HepG2 (cell line): ENCODE measurements at regions not wholly inside any gene's neighbourhood (a gene's known extent, or its start where the extent isn't known, plus 50 kb on each side); places are given as distances from the start of the nearest gene placed in this dataset.

Experiments
- ATAC-seq: fragments of 200-7000 bp; cut with Tn5 transposase; 3 replicates; pipeline ENCODE4 v1.9.1; 2020; ENCODE audit warnings: mild to moderate bottlenecking, moderate library complexity
- BruUV-seq: library from RNA; stranded (reverse); fragments of 400-500 nt; replicated peaks from 2 replicates; lab custom pipeline; 2021; lab: Mats Ljungman, UMichigan
- CTCF ChIA-PET: fragments of 300-600 bp; formaldehyde crosslinking; extraction: SDS; loops from one replicate; lab custom pipeline; 2021; ENCODE audit warnings: low total read pairs, inconsistent platforms, low intra/inter-chr PET ratio; lab: Yijun Ruan, JAX
- POLR2A ChIA-PET: fragments of 350-600 bp; sonication (Branson Sonifier 250); formaldehyde crosslinking; loops from one replicate; lab custom pipeline; 2020; ENCODE audit warnings: antibody characterized with exemption, inconsistent platforms; lab: Yijun Ruan, JAX
- DNase-seq: peaks from one replicate; pipeline ENCODE4 v3.0.0-alpha.2; 2015; ENCODE audit warnings: low spot score
- FAIRE-seq: peaks from 3 replicates; lab custom pipeline; 2011; peaks lifted over from hg19 to GRCh38; lab: Jason Lieb, UNC
- H2AFZ ChIP-seq: one replicate; pipeline ENCODE4 v1.6.1; 2011; ENCODE audit warnings: low read length, inconsistent platforms
- H3K27ac ChIP-seq: fragments of 300-600 bp; 3 replicates; pipeline ENCODE4 v1.8.0; 2011; ENCODE audit warnings: mixed run types, mild to moderate bottlenecking, mixed read lengths, low read length, inconsistent platforms; ENCODE audit not compliant: insufficient read depth; ENCODE audit errors: extremely low read length
- H3K27me3 ChIP-seq, 2 experiments: fragments of 200-600 bp in 1 of 2; 2 replicates in 1 of 2; 3 replicates in 1 of 2; pipeline versions ENCODE4 v1.6.0 to v1.8.0; 2011; ENCODE audit warnings: low read length in 2 of 2, mild to moderate bottlenecking in 2 of 2, moderate library complexity in 2 of 2, inconsistent platforms in 1 of 2; ENCODE audit not compliant: insufficient read depth in 2 of 2, control insufficient read depth in 1 of 2
- H3K36me3 ChIP-seq, 2 experiments: fragments of 200-600 bp in 1 of 2; replicated peaks in 1 of 2; 2 replicates in 1 of 2; 3 replicates in 1 of 2; pipeline versions ENCODE4 v1.5.1 to v1.8.0; 2011; ENCODE audit warnings: low read length in 2 of 2, inconsistent platforms in 1 of 2; ENCODE audit not compliant: insufficient read depth in 2 of 2, control insufficient read depth in 1 of 2
- H3K4me1 ChIP-seq: 2 replicates; pipeline ENCODE4 v1.5.1; 2012; ENCODE audit warnings: low read length, inconsistent platforms; ENCODE audit not compliant: insufficient read depth
- H3K4me2 ChIP-seq: 2 replicates; pipeline ENCODE4 v1.6.0; 2011; ENCODE audit warnings: low read depth, low read length, inconsistent platforms
- H3K4me3 ChIP-seq, 3 experiments: fragments of 200-600 bp in 1 of 3; sonication (generic), shearing (Covaris generic) in 1 of 3; replicated peaks in 1 of 3; 2 replicates each; pipeline ENCODE4 v1.5.1; 2011 to 2016; ENCODE audit warnings: low read length in 3 of 3, inconsistent platforms in 2 of 3, low read depth in 2 of 3, mild to moderate bottlenecking in 2 of 3, control low read depth in 1 of 3, mixed read lengths in 1 of 3; ENCODE audit not compliant: insufficient read depth in 1 of 3
- H3K79me2 ChIP-seq: one replicate; pipeline ENCODE4 v1.6.1; 2011; ENCODE audit warnings: low read length, inconsistent platforms; ENCODE audit not compliant: insufficient read depth
- H3K9ac ChIP-seq: 2 replicates; pipeline ENCODE4 v1.6.0; 2011; ENCODE audit warnings: mild to moderate bottlenecking, low read depth, low read length, inconsistent platforms; ENCODE audit not compliant: insufficient read depth
- H3K9me3 ChIP-seq: 2 replicates; pipeline ENCODE4 v1.5.1; 2012; ENCODE audit warnings: mild to moderate bottlenecking, low read length
- H4K20me1 ChIP-seq: 2 replicates; pipeline ENCODE4 v1.6.0; 2011; ENCODE audit warnings: inconsistent platforms, mild to moderate bottlenecking, low read length, moderate library complexity; ENCODE audit not compliant: insufficient read depth
- RFX1 ChIP-seq: fragments of 450-650 bp; IDR thresholded peaks from 2 replicates; pipeline ENCODE4 v1.6.1; 2017
- SP4 ChIP-seq: sonication (generic); formaldehyde crosslinking; IDR thresholded peaks from 2 replicates; pipeline ENCODE4 v1.8.1; 2023; ENCODE audit warnings: mild to moderate bottlenecking, missing genetic modification reagents
- TBP ChIP-seq: sonication (generic); formaldehyde crosslinking; IDR thresholded peaks from 2 replicates; pipeline ENCODE4 v1.5.0; 2020; ENCODE audit warnings: missing genetic modification reagents
- WGBS: methylation state at CpG from one replicate; pipeline ENCODE4 v1.1.6; 2017; ENCODE audit warnings: low lambda C conversion rate; 5-methylcytosine and 5-hydroxymethylcytosine counted together
- in situ Hi-C: cut with HindIII; loops from 2 replicates; pipeline ENCODE4 v1.10.0; 2017; ENCODE audit warnings: low pct_unique_long_range_greater_than_20kb; ENCODE audit not compliant: extremely low pct_ligation_motif_present
- intact Hi-C: fragments of 100-400 bp; cut with micrococcal nuclease; formaldehyde crosslinking; loops from one replicate; pipeline ENCODE4 v1.10.0; 2022; ENCODE audit not compliant: unreplicated experiment
- TF ChIP-seq, protein P1 (sequence below): IDR thresholded peaks from 2 replicates; pipeline ENCODE4 v1.6.1; 2012; ENCODE audit warnings: inconsistent platforms
- TF ChIP-seq, protein P2 (sequence below), 2 experiments: sonication (generic) in 1 of 2; formaldehyde crosslinking in 1 of 2; IDR thresholded peaks; 2 replicates each; pipeline versions ENCODE4 v1.5.1 to v1.6.1; 2011 to 2020; ENCODE audit warnings: borderline replicate concordance in 1 of 2, low read depth in 1 of 2, low read length in 1 of 2, mild to moderate bottlenecking in 1 of 2, missing genetic modification reagents in 1 of 2, moderate library complexity in 1 of 2
- TF ChIP-seq, protein P3 (sequence below): IDR thresholded peaks from 2 replicates; pipeline ENCODE4 v1.4.0; 2020; ENCODE audit warnings: mild to moderate bottlenecking, missing genetic modification reagents
- TF ChIP-seq, protein P4 (sequence below): IDR thresholded peaks from 2 replicates; pipeline ENCODE4 v1.6.1; 2012; ENCODE audit warnings: low read depth, low read length, improper control_type of control experiment

DNA sequence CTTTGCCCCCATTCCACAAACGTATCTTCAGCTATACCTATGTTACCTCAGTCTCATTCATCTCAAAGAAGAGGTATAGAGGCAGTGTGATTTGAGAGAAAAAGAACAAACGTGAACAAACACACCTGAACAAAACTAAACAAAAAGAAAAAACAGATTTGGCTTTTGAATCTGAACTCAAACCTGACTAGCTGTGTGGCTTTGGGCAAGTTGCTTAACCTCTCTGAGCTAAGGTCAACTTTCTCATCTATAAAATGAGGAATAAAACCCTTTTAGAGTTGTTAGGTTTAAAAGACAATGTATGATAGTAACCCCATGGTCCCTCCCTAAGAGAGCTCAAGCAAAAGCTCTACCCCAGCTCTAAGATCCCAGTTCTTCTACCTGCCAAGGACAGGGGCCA lies 73.5 kb downstream of the ZNF648 start:
- BruUV-seq, result no TSS peak
- Histone ChIP-seq H3K4me3 (no peak overlapping the region), H3K4me1 (no peaks in the 10 kb centered on the region), H3K4me2 (no peak overlapping the region), H2AFZ (no peak overlapping the region), H3K27ac (no peak overlapping the region), H3K27me3 (peaks cover 1 to 14% of the 10 kb centered on the region in 2 experiments; a peak in 2 of 5 replicates), H3K79me2 (no peaks in the 10 kb centered on the region), H3K9ac (no peak overlapping the region), H3K36me3 (no peaks in the 10 kb centered on the region), H3K9me3 (no peaks in the 10 kb centered on the region), H4K20me1 (no peaks in the 10 kb centered on the region)
- TF ChIP-seq, protein P1, sequence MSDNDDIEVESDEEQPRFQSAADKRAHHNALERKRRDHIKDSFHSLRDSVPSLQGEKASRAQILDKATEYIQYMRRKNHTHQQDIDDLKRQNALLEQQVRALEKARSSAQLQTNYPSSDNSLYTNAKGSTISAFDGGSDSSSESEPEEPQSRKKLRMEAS, result no peak
- TF ChIP-seq, protein P2, sequence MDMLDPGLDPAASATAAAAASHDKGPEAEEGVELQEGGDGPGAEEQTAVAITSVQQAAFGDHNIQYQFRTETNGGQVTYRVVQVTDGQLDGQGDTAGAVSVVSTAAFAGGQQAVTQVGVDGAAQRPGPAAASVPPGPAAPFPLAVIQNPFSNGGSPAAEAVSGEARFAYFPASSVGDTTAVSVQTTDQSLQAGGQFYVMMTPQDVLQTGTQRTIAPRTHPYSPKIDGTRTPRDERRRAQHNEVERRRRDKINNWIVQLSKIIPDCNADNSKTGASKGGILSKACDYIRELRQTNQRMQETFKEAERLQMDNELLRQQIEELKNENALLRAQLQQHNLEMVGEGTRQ (IDR thresholded peaks at IDR 0.05; ENCODE audit: low read depth, low read length), result no peak
- TF ChIP-seq, protein P2 (CRISPR knock-in tag; IDR thresholded peaks at IDR 0.05; ENCODE audit: borderline replicate concordance), result no peak
- no peak for TF ChIP-seq SP4
- TF ChIP-seq, protein P3, sequence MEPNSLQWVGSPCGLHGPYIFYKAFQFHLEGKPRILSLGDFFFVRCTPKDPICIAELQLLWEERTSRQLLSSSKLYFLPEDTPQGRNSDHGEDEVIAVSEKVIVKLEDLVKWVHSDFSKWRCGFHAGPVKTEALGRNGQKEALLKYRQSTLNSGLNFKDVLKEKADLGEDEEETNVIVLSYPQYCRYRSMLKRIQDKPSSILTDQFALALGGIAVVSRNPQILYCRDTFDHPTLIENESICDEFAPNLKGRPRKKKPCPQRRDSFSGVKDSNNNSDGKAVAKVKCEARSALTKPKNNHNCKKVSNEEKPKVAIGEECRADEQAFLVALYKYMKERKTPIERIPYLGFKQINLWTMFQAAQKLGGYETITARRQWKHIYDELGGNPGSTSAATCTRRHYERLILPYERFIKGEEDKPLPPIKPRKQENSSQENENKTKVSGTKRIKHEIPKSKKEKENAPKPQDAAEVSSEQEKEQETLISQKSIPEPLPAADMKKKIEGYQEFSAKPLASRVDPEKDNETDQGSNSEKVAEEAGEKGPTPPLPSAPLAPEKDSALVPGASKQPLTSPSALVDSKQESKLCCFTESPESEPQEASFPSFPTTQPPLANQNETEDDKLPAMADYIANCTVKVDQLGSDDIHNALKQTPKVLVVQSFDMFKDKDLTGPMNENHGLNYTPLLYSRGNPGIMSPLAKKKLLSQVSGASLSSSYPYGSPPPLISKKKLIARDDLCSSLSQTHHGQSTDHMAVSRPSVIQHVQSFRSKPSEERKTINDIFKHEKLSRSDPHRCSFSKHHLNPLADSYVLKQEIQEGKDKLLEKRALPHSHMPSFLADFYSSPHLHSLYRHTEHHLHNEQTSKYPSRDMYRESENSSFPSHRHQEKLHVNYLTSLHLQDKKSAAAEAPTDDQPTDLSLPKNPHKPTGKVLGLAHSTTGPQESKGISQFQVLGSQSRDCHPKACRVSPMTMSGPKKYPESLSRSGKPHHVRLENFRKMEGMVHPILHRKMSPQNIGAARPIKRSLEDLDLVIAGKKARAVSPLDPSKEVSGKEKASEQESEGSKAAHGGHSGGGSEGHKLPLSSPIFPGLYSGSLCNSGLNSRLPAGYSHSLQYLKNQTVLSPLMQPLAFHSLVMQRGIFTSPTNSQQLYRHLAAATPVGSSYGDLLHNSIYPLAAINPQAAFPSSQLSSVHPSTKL, result no peak
- TF ChIP-seq, protein P4, sequence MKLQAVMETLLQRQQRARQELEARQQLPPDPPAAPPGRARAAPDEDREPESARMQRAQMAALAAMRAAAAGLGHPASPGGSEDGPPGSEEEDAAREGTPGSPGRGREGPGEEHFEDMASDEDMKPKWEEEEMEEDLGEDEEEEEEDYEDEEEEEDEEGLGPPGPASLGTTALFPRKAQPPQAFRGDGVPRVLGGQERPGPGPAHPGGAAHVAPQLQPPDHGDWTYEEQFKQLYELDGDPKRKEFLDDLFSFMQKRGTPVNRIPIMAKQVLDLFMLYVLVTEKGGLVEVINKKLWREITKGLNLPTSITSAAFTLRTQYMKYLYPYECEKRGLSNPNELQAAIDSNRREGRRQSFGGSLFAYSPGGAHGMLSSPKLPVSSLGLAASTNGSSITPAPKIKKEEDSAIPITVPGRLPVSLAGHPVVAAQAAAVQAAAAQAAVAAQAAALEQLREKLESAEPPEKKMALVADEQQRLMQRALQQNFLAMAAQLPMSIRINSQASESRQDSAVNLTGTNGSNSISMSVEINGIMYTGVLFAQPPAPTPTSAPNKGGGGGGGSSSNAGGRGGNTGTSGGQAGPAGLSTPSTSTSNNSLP, result no peak
- TF ChIP-seq TBP (CRISPR knock-in tag), result no peak
- no peak for TF ChIP-seq RFX1
- WGBS, result 0% methylated on average over 2 of the region's 2 CpGs
- ChIA-PET POLR2A (no interaction called here), CTCF (no interaction called here)
- intact Hi-C loops, result no loop called here
- in situ Hi-C loops, result no loop called here
- DNase-seq, result no peak
- ATAC-seq, result no peak
- no peak for FAIRE-seq
